ENCODE measurements at regions not wholly inside any gene's neighbourhood (a gene's known extent, or its start where the extent isn't known, plus 50 kb on each side); places are given as distances from the start of the nearest gene placed in this dataset.

DNA sequence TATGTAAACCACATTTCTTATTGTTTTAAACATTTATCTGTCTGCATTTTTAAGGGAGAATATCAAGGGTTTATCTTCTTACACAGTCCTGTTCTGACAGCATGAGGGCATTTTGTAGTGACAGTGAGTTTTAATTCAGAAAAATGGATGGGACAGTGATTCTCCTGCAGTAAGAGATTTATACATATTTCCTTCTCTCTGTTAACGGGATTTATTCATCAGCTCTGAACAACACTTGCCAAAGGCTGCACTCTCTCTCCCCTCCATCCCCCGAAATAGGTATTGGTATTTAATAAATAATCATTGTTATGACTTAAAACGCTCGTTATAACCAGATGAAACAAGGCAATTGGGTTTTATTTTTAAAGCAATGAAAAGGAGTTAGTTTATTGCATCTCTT lies 410.9 kb downstream of the STIM2 start:
- Histone ChIP-seq H3K27ac (no peak overlapping the region), H3K27me3 (ENCODE audit: insufficient read depth, low read depth) (no peaks in the 10 kb centered on the region), H3F3A (ENCODE audit: insufficient read depth, low read depth) (no peaks in the 10 kb centered on the region), H3K9me3 (ENCODE audit: insufficient read depth, low read depth) (no peaks in the 10 kb centered on the region), H4K20me1 (ENCODE audit: insufficient read depth) (no peaks in the 10 kb centered on the region), H3K4me2 (no peak overlapping the region), H3K9me2 (ENCODE audit: insufficient read depth) (no peaks in the 10 kb centered on the region), H3K4me1 (replicated peaks; ENCODE audit: insufficient read depth) (no peaks in the 10 kb centered on the region), H3K4me3 (no peak overlapping the region), H3K36me3 (ENCODE audit: low read depth) (no peaks in the 10 kb centered on the region), H2AFZ (no peak overlapping the region), H3K79me2 (ENCODE audit: low read depth) (no peaks in the 10 kb centered on the region)
- BruUV-seq (replicated peaks), result no TSS peak
- no peak for DNase-seq
- POLR2A ChIA-PET (ENCODE audit: unreplicated experiment), result no interaction called here
- intact Hi-C loops (cut with micrococcal nuclease; ENCODE audit: unreplicated experiment), result no loop called here
- CTCF ChIA-PET, result no interaction called here
- TF ChIP-seq, protein P1, sequence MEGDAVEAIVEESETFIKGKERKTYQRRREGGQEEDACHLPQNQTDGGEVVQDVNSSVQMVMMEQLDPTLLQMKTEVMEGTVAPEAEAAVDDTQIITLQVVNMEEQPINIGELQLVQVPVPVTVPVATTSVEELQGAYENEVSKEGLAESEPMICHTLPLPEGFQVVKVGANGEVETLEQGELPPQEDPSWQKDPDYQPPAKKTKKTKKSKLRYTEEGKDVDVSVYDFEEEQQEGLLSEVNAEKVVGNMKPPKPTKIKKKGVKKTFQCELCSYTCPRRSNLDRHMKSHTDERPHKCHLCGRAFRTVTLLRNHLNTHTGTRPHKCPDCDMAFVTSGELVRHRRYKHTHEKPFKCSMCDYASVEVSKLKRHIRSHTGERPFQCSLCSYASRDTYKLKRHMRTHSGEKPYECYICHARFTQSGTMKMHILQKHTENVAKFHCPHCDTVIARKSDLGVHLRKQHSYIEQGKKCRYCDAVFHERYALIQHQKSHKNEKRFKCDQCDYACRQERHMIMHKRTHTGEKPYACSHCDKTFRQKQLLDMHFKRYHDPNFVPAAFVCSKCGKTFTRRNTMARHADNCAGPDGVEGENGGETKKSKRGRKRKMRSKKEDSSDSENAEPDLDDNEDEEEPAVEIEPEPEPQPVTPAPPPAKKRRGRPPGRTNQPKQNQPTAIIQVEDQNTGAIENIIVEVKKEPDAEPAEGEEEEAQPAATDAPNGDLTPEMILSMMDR (conservative IDR thresholded peaks at IDR 0.05), result no peak
- no peak for TF ChIP-seq EZH2 (IDR thresholded peaks at IDR 0.05; ENCODE audit: low read depth)

DNA sequence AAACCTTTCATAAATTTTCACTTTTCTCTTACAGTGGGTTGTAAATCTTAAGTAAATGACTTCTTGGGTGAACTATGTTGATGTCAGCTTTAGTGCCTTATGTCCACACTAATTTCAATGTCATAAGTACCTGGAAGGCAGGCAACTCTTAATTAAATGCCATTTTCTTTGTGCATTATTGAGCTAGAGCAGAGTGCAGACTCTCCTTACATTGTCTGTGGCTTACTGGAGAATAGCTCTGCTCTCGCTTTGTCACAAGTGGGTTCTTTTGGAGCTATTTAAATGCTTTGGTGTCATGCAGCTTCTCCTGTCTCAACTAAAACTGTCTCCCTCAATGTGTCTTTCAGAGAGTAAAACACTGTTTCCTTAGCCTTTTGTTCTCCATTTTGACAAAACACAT lies 411.6 kb downstream of the STIM2 start:
- BruUV-seq (replicated peaks), result no TSS peak
- CTCF ChIA-PET, result no interaction called here

DNA sequence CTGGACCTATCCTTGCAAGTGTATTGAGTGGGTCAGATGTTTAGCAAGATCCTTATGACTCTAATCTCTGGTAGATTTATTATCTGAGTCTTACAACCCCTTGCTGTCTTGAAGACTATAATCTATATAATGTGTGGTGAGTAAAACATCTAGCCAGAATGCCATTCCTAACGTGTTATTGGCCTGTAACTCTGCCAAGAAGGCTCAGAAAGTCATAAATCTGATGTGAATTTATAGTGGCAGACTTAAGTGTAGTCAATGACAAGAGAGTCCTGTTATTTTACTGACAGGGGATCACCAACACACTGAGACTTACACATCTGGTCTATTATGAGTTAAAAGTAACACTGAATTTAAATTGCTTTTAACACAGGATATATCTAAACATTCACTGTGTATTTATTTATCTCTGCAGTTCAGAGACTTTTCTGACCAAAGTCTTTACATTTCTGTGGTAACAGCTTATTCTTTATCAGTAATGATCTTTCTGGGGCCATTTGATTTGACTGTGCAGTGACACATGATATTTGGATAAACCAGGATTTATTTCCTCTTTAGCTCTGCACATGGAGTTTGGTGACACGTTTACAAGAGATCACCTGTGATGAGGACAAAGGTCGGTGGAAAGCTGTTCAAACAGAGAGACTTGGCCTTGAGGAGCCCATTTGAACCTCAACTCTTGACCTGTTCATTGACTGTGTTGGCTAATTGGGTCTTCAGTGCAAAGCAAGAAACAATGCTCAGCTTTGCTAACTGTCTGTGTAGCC lies 415.8 kb downstream of the STIM2 start:
- H3K79me2 ChIP-seq (ENCODE audit: low read depth), result no peaks in the 10 kb centered on the region
- no peak for DNase-seq
- no peaks in the 10 kb centered on the region for H3K27me3 ChIP-seq (ENCODE audit: insufficient read depth, low read depth)
- no peak overlapping the region for H2AFZ ChIP-seq
- H3K4me1 ChIP-seq (replicated peaks; ENCODE audit: insufficient read depth), result no peaks in the 10 kb centered on the region
- BruUV-seq (replicated peaks), result no TSS peak
- H3F3A ChIP-seq (ENCODE audit: insufficient read depth, low read depth), result no peaks in the 10 kb centered on the region
- ChIA-PET CTCF (no interaction called here), POLR2A (ENCODE audit: unreplicated experiment) (no interaction called here)
- no peak overlapping the region for H3K4me2 ChIP-seq
- H3K36me3 ChIP-seq (ENCODE audit: low read depth), result no peaks in the 10 kb centered on the region
- no peaks in the 10 kb centered on the region for H4K20me1 ChIP-seq (ENCODE audit: insufficient read depth)
- intact Hi-C loops (cut with micrococcal nuclease; ENCODE audit: unreplicated experiment), result no loop called here
- no peak overlapping the region for H3K4me3 ChIP-seq
- no peaks in the 10 kb centered on the region for H3K9me2 ChIP-seq (ENCODE audit: insufficient read depth)
- TF ChIP-seq, protein P1 (conservative IDR thresholded peaks at IDR 0.05), result no peak
- TF ChIP-seq EZH2 (IDR thresholded peaks at IDR 0.05; ENCODE audit: low read depth), result no peak
- no peaks in the 10 kb centered on the region for H3K9me3 ChIP-seq (ENCODE audit: insufficient read depth, low read depth)
- no peak overlapping the region for H3K27ac ChIP-seq

More for the DNA sequence above, 411.6 kb downstream of the STIM2 start:
- H3K27me3 ChIP-seq (ENCODE audit: insufficient read depth, low read depth), result no peaks in the 10 kb centered on the region
- no peaks in the 10 kb centered on the region for H3F3A ChIP-seq (ENCODE audit: insufficient read depth, low read depth)
- H2AFZ ChIP-seq, result no peak overlapping the region
- H3K4me1 ChIP-seq (replicated peaks; ENCODE audit: insufficient read depth), result no peaks in the 10 kb centered on the region
- intact Hi-C loops (cut with micrococcal nuclease; ENCODE audit: unreplicated experiment), result no loop called here
- POLR2A ChIA-PET (ENCODE audit: unreplicated experiment), result no interaction called here
- H3K4me3 ChIP-seq, result no peak overlapping the region
- no peak for DNase-seq
- no peaks in the 10 kb centered on the region for H3K79me2 ChIP-seq (ENCODE audit: low read depth)
- H3K27ac ChIP-seq, result no peak overlapping the region
- no peak for TF ChIP-seq EZH2 (IDR thresholded peaks at IDR 0.05; ENCODE audit: low read depth)
- TF ChIP-seq, protein P1 (conservative IDR thresholded peaks at IDR 0.05), result no peak
- H3K36me3 ChIP-seq (ENCODE audit: low read depth), result no peaks in the 10 kb centered on the region
- H4K20me1 ChIP-seq (ENCODE audit: insufficient read depth), result no peaks in the 10 kb centered on the region
- no peaks in the 10 kb centered on the region for H3K9me3 ChIP-seq (ENCODE audit: insufficient read depth, low read depth)
- no peak overlapping the region for H3K4me2 ChIP-seq
- no peaks in the 10 kb centered on the region for H3K9me2 ChIP-seq (ENCODE audit: insufficient read depth)
